A549 (cell line): ENCODE measurements at regions not wholly inside any gene's neighbourhood (a gene's known extent, or its start where the extent isn't known, plus 50 kb on each side); places are given as distances from the start of the nearest gene placed in this dataset.

ENCODE experiments used
- POLR2A ChIP-seq: IDR thresholded peaks from 2 replicates; pipeline ENCODE4 v1.6.1; 2012; ENCODE audit warnings: mild to moderate bottlenecking, low read length
- TF ChIP-seq, protein P1 (sequence below): IDR thresholded peaks from 2 replicates; pipeline ENCODE4 v1.6.1; 2012
- TF ChIP-seq, protein P2 (sequence below): fragments of >200 bp; sonication (Bioruptor Twin); formaldehyde crosslinking; IDR thresholded peaks from 3 replicates; pipeline ENCODE4 v1.5.1; 2016

- TF ChIP-seq, protein P1, sequence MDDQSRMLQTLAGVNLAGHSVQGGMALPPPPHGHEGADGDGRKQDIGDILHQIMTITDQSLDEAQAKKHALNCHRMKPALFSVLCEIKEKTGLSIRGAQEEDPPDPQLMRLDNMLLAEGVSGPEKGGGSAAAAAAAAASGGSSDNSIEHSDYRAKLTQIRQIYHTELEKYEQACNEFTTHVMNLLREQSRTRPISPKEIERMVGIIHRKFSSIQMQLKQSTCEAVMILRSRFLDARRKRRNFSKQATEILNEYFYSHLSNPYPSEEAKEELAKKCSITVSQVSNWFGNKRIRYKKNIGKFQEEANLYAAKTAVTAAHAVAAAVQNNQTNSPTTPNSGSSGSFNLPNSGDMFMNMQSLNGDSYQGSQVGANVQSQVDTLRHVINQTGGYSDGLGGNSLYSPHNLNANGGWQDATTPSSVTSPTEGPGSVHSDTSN = no peak
- TF ChIP-seq POLR2A = no peak
- TF ChIP-seq, protein P2, sequence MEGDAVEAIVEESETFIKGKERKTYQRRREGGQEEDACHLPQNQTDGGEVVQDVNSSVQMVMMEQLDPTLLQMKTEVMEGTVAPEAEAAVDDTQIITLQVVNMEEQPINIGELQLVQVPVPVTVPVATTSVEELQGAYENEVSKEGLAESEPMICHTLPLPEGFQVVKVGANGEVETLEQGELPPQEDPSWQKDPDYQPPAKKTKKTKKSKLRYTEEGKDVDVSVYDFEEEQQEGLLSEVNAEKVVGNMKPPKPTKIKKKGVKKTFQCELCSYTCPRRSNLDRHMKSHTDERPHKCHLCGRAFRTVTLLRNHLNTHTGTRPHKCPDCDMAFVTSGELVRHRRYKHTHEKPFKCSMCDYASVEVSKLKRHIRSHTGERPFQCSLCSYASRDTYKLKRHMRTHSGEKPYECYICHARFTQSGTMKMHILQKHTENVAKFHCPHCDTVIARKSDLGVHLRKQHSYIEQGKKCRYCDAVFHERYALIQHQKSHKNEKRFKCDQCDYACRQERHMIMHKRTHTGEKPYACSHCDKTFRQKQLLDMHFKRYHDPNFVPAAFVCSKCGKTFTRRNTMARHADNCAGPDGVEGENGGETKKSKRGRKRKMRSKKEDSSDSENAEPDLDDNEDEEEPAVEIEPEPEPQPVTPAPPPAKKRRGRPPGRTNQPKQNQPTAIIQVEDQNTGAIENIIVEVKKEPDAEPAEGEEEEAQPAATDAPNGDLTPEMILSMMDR = no peak
These were observed 174.0 kb upstream of the SNX2 start for GRCh38 chr5:122600924-122601323.
